Myocyte (in vitro differentiated cells): ENCODE measurements at regions not wholly inside any gene's neighbourhood (a gene's known extent, or its start where the extent isn't known, plus 50 kb on each side); places are given as distances from the start of the nearest gene placed in this dataset.
A peak's percentile ranks its signal among the peaks of the same experiment; 100 is the strongest.
"Not testable (repeated sequence)": the region's sequence is repeated elsewhere in the genome, so short reads cannot be mapped to it uniquely, and the experiment has no call there.

Experiments used
- DNase-seq: peaks from one replicate; pipeline ENCODE4 v3.0.0-alpha.2; 2012; ENCODE audit warnings: low read depth

- no peak for DNase-seq
Measured at GRCh38 chr14:39500253-39500652, 68.0 kb upstream of the FBXO33 start.

GRCh38 chr14:39499514-39499913 is 67.3 kb upstream of the FBXO33 start:
- DNase-seq, result no peak

- DNase-seq, result not testable (repeated sequence)
Measured at GRCh38 chr14:39497677-39498076, 65.4 kb upstream of the FBXO33 start.

- DNase-seq, result peak; percentile 50
Measured at GRCh38 chr14:39492267-39492666, 60.0 kb upstream of the FBXO33 start.

- DNase-seq, result peak; percentile 59
Measured at GRCh38 chr14:39491134-39491571, 58.9 kb upstream of the FBXO33 start.

- DNase-seq, result peak; percentile 3
Measured at GRCh38 chr14:39488600-39488999, 56.4 kb upstream of the FBXO33 start.

GRCh38 chr14:39483682-39484081 is 51.4 kb upstream of the FBXO33 start:
- no peak for DNase-seq
